WERI-Rb-1 (cell line): ENCODE measurements at regions not wholly inside any gene's neighbourhood (a gene's known extent, or its start where the extent isn't known, plus 50 kb on each side); places are given as distances from the start of the nearest gene placed in this dataset.
"Not testable (repeated sequence)": the region's sequence is repeated elsewhere in the genome, so short reads cannot be mapped to it uniquely, and the experiment has no call there.

ENCODE experiments used
- DNase-seq: peaks from one replicate; pipeline ENCODE4 v3.0.0-alpha.2; 2020
- H3K27ac ChIP-seq: fragments of 250-450 bp; sonication (Bioruptor Pico); 2 replicates; pipeline ENCODE4 v1.5.1; 2020; ENCODE audit warnings: mild to moderate bottlenecking, moderate library complexity
- H3K27me3 ChIP-seq: fragments of 250-450 bp; sonication (Bioruptor Pico); 2 replicates; pipeline ENCODE4 v1.5.1; 2021; ENCODE audit warnings: mild to moderate bottlenecking, low read depth, moderate library complexity; ENCODE audit not compliant: insufficient read depth, severe bottlenecking
- H3K36me3 ChIP-seq: fragments of 250-450 bp; sonication (Bioruptor Pico); 2 replicates; pipeline ENCODE4 v1.5.1; 2020; ENCODE audit warnings: mild to moderate bottlenecking, moderate library complexity
- H3K4me3 ChIP-seq: 2 replicates; pipeline ENCODE4 v1.5.1; 2011; ENCODE audit warnings: low read depth, mild to moderate bottlenecking, control low read depth, low read length
- H3K9me3 ChIP-seq: fragments of 250-450 bp; sonication (Bioruptor Pico); 2 replicates; pipeline ENCODE4 v1.5.1; 2021; ENCODE audit warnings: mild to moderate bottlenecking, moderate library complexity; ENCODE audit not compliant: severe bottlenecking

- not testable (repeated sequence) for H3K27me3 ChIP-seq, DNase-seq, H3K27ac ChIP-seq, H3K36me3 ChIP-seq, H3K9me3 ChIP-seq, H3K4me3 ChIP-seq
These were observed 594.1 kb downstream of the CWH43 start for GRCh38 chr4:49580166-49580565.

DNA sequence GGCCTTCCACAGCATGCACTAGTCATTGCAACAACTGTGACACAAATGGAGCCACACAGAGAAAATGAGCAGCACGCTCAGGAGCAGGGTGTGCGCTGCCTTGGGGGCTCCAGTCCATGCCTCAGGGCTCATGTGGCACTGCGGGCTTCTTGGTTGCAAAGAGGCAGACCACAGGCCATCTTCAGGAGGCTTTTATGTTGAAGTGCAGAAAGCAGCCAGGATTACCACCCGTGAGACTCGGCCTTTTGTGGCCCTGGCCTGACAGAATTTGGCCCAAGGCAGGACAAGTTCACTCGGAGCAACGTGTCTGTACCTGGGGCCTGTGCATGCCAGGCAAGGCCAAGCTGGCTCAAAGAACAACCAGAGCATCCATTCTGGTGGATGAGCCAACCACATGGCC, 602.3 kb downstream of the CWH43 start:
- H3K27ac ChIP-seq, H3K4me3 ChIP-seq, H3K9me3 ChIP-seq, H3K36me3 ChIP-seq, H3K27me3 ChIP-seq, DNase-seq: not testable (repeated sequence)

DNA sequence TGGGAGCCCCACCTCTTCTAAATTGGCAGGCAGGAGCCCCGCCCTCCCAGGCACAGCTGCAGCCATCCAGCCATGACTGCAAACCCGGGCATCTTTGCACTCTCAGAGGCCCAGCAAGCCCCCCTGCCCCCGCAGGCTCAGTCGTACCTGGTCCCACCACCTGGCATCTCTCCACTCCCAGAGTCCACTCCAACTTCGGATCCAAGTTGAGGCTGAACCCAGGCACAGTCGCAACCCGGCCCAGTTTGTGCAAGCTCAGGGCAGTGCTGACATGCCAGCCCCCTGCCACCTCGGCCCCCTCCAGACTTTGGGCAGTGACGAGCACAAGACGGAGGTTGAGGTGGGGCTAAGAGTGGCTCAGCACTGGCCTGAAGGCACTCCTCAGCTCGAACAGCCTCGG, 632.4 kb downstream of the CWH43 start:
- H3K4me3 ChIP-seq, H3K27me3 ChIP-seq, DNase-seq, H3K36me3 ChIP-seq, H3K9me3 ChIP-seq, H3K27ac ChIP-seq: not testable (repeated sequence)

DNA sequence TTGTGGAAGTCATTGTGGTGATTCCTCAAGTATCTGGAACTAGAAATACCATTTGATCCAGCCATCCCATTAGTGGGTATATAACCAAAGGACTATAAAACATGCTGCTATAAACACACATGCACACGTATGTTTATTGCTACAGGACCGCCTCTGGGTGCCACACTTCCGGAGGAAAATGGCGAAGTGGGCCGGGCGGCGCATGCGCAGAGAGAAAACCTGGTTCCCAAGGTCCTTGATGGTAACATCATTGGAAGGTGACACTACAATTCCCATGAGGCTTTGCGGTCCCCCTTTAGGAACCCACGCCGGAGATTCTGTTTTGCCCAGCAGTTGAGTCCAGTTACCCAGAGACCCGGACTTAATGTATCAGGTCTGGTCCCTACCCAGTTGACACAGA, 640.4 kb downstream of the CWH43 start:
- DNase-seq, H3K27me3 ChIP-seq, H3K4me3 ChIP-seq, H3K27ac ChIP-seq, H3K36me3 ChIP-seq, H3K9me3 ChIP-seq: not testable (repeated sequence)
